ENCODE measurements at regions not wholly inside any gene's neighbourhood (a gene's known extent, or its start where the extent isn't known, plus 50 kb on each side); places are given as distances from the start of the nearest gene placed in this dataset.
"Not testable (repeated sequence)": the region's sequence is repeated elsewhere in the genome, so short reads cannot be mapped to it uniquely, and the experiment has no call there.

DNA sequence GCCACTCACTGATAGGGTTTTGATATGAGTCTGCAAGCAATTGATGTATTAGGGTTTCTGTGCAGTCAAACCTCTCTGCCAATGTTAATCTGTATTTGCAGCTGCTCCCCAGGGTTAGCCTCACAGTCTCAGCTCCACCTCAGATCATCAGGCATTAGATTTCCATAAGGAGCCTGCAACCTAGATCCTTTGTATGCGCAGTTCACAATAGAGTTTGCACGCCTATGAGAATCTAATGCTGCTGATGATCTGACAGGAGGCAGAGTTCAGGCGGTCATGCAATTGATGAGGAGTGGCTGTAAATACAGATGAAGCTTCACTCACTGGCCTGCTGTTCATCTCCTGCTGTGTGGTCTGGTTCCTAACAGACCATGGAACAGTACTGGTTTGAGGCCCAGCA lies 280.6 kb downstream of the PAPSS1 start:
- Histone ChIP-seq H3K4me1 (ENCODE audit: control insufficient read depth, insufficient read depth, low read length) (no peaks in the 10 kb centered on the region), H3K9me3 (ENCODE audit: control insufficient read depth, low read length) (no peaks in the 10 kb centered on the region), H3K27ac (ENCODE audit: low read depth, low read length) (no peak overlapping the region), H3K9ac (ENCODE audit: extremely low read depth, low read length, poor library complexity, severe bottlenecking) (no peak overlapping the region), H3K27me3 (ENCODE audit: control insufficient read depth, insufficient read depth, low read length, poor library complexity, severe bottlenecking) (no peaks in the 10 kb centered on the region), H3K36me3 (ENCODE audit: control insufficient read depth, insufficient read depth, low read length) (no peaks in the 10 kb centered on the region), H3K4me3 (ENCODE audit: low read length) (no peak overlapping the region)
- TF ChIP-seq, protein P1, sequence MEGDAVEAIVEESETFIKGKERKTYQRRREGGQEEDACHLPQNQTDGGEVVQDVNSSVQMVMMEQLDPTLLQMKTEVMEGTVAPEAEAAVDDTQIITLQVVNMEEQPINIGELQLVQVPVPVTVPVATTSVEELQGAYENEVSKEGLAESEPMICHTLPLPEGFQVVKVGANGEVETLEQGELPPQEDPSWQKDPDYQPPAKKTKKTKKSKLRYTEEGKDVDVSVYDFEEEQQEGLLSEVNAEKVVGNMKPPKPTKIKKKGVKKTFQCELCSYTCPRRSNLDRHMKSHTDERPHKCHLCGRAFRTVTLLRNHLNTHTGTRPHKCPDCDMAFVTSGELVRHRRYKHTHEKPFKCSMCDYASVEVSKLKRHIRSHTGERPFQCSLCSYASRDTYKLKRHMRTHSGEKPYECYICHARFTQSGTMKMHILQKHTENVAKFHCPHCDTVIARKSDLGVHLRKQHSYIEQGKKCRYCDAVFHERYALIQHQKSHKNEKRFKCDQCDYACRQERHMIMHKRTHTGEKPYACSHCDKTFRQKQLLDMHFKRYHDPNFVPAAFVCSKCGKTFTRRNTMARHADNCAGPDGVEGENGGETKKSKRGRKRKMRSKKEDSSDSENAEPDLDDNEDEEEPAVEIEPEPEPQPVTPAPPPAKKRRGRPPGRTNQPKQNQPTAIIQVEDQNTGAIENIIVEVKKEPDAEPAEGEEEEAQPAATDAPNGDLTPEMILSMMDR (conservative IDR thresholded peaks at IDR 0.05), result no peak
- Mint-ChIP-seq H3K27ac (no peak overlapping the region), H3K36me3 (ENCODE audit: low read depth) (no peaks in the 10 kb centered on the region), H3K9me3 (peaks cover 2% of the 10 kb centered on the region), H3K4me1 (no peaks in the 10 kb centered on the region), H3K4me3 (no peak overlapping the region), H3K27me3 (ENCODE audit: insufficient read depth) (no peaks in the 10 kb centered on the region)
- DNase-seq, result no peak
- WGBS, 2 experiments (ENCODE audit: insufficient coverage in 1 of 2, insufficient read length in 1 of 2), result 90 to 94% methylated on average over 2 to 3 of the region's 3 CpGs

DNA sequence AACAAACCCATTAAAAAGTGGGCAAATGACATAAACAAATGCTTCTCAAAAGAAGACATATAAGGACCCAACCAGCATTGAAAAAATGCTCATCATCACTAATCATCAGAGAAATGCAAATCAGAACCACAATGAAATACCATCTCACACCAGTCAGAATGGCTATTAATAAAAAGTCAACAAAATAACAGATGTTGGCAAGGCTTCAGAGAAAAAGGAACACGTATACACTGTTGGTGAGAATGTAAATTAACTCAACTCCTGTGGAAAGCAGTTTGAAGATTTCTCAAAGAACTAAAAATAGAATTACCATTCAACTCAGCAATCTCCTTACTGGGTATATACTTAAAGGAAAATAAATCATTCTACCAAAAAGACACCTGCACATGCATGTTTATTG lies 283.6 kb downstream of the PAPSS1 start:
- not testable (repeated sequence) for H3K36me3 Mint-ChIP-seq (ENCODE audit: low read depth); H3K9me3 ChIP-seq (ENCODE audit: control insufficient read depth, low read length); H3K27me3 Mint-ChIP-seq (ENCODE audit: insufficient read depth); H3K27ac Mint-ChIP-seq; H3K9me3 Mint-ChIP-seq; H3K4me1 Mint-ChIP-seq; H3K36me3 ChIP-seq (ENCODE audit: control insufficient read depth, insufficient read depth, low read length); H3K4me3 ChIP-seq (ENCODE audit: low read length); DNase-seq; H3K27me3 ChIP-seq (ENCODE audit: control insufficient read depth, insufficient read depth, low read length, poor library complexity, severe bottlenecking); H3K4me1 ChIP-seq (ENCODE audit: control insufficient read depth, insufficient read depth, low read length); H3K9ac ChIP-seq (ENCODE audit: extremely low read depth, low read length, poor library complexity, severe bottlenecking); H3K27ac ChIP-seq (ENCODE audit: low read depth, low read length); H3K4me3 Mint-ChIP-seq
- WGBS, 2 experiments (ENCODE audit: insufficient coverage in 1 of 2, insufficient read length in 1 of 2), result 100% methylated on average over 1 of the region's 1 CpG

DNA sequence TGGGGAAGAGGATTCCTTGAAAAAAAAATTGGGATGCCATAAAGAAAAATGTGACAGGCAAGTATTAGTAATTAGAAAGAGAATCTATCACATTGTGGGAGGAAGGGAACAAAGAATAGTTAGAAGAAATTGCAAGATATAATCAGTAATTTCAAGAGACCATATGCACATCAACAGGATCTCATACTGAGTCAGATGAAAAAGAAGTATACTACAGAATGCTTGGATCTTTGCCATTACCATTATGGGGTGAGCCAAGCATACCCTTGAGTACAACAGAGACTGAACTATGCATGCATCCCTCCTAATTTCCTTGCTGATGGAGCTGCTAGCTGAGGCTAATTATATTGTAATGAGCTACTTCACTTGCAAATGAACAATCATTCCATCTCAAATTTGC lies 287.6 kb downstream of the PAPSS1 start:
- no peaks in the 10 kb centered on the region for H3K4me1 Mint-ChIP-seq

More for the DNA sequence above, 287.6 kb downstream of the PAPSS1 start:
- DNase-seq, result no peak
- H3K36me3 ChIP-seq (ENCODE audit: control insufficient read depth, insufficient read depth, low read length), result no peaks in the 10 kb centered on the region
- H3K9me3 Mint-ChIP-seq, result no peaks in the 10 kb centered on the region
- H3K36me3 Mint-ChIP-seq (ENCODE audit: low read depth), result no peaks in the 10 kb centered on the region
- no peak overlapping the region for H3K4me3 ChIP-seq (ENCODE audit: low read length)
- TF ChIP-seq, protein P1 (conservative IDR thresholded peaks at IDR 0.05), result no peak
- no peaks in the 10 kb centered on the region for H3K9me3 ChIP-seq (ENCODE audit: control insufficient read depth, low read length)
- no peaks in the 10 kb centered on the region for H3K27me3 Mint-ChIP-seq (ENCODE audit: insufficient read depth)
- H3K27ac Mint-ChIP-seq, result no peak overlapping the region
- H3K4me3 Mint-ChIP-seq, result no peak overlapping the region
- no peaks in the 10 kb centered on the region for H3K27me3 ChIP-seq (ENCODE audit: control insufficient read depth, insufficient read depth, low read length, poor library complexity, severe bottlenecking)
- H3K27ac ChIP-seq (ENCODE audit: low read depth, low read length), result no peak overlapping the region
- no peak overlapping the region for H3K9ac ChIP-seq (ENCODE audit: extremely low read depth, low read length, poor library complexity, severe bottlenecking)
- H3K4me1 ChIP-seq (ENCODE audit: control insufficient read depth, insufficient read depth, low read length), result no peaks in the 10 kb centered on the region

Measured in endodermal cell (in vitro differentiated cells).